WTC11 (cell line): ENCODE measurements at regions not wholly inside any gene's neighbourhood (a gene's known extent, or its start where the extent isn't known, plus 50 kb on each side); places are given as distances from the start of the nearest gene placed in this dataset.

Experiments
- ATAC-seq: fragments of 200-7000 bp; cut with Tn5 transposase; 2 replicates; pipeline ENCODE4 v1.10.0; 2021; ENCODE audit warnings: mild to moderate bottlenecking, moderate library complexity
- CTCF ChIA-PET: fragments of 300-600 bp; sonication (Branson Sonifier 250); formaldehyde crosslinking; loops from one replicate; lab custom pipeline; 2021; ENCODE audit warnings: antibody characterized with exemption; lab: Charles Lee
- POLR2A ChIA-PET: fragments of 350-600 bp; sonication (Branson Sonifier 250); formaldehyde crosslinking; loops from one replicate; lab custom pipeline; 2021; ENCODE audit warnings: antibody characterized with exemption; lab: Charles Lee
- DNase-seq: peaks from one replicate; pipeline ENCODE4 v3.0.0; 2021; ENCODE audit warnings: low spot score
- H3K27ac Mint-ChIP-seq: 2 replicates; pipeline ENCODE4 v1.8.0; 2021; ENCODE audit warnings: mixed read lengths
- H3K27me3 Mint-ChIP-seq: 2 replicates; pipeline ENCODE4 v1.8.0; 2021; ENCODE audit warnings: low read depth, mild to moderate bottlenecking, moderate library complexity, mixed read lengths
- H3K36me3 Mint-ChIP-seq: 2 replicates; pipeline ENCODE4 v1.8.0; 2021; ENCODE audit warnings: mixed read lengths
- H3K4me1 Mint-ChIP-seq: 2 replicates; pipeline ENCODE4 v1.8.0; 2022; ENCODE audit warnings: mixed read lengths
- H3K4me3 Mint-ChIP-seq: 2 replicates; pipeline ENCODE4 v1.8.0; 2021; ENCODE audit warnings: mild to moderate bottlenecking, moderate library complexity, mixed read lengths
- H3K9me3 Mint-ChIP-seq: 2 replicates; pipeline ENCODE4 v1.8.0; 2021; ENCODE audit warnings: mixed read lengths
- ARID4B ChIP-seq: sonication (generic); formaldehyde crosslinking; IDR thresholded peaks from 2 replicates; pipeline ENCODE4 v1.8.0; 2023; ENCODE audit warnings: missing genetic modification reagents, mild to moderate bottlenecking, borderline replicate concordance
- E2F1 ChIP-seq: sonication (generic); formaldehyde crosslinking; IDR thresholded peaks from 2 replicates; pipeline ENCODE4 v1.8.0; 2022; ENCODE audit warnings: mild to moderate bottlenecking, missing genetic modification reagents
- ELF4 ChIP-seq: sonication (generic); formaldehyde crosslinking; IDR thresholded peaks from 2 replicates; pipeline ENCODE4 v1.8.1; 2022; ENCODE audit warnings: low read depth, mild to moderate bottlenecking, moderate library complexity, missing genetic modification reagents
- FOXK1 ChIP-seq: sonication (generic); formaldehyde crosslinking; IDR thresholded peaks from 2 replicates; pipeline ENCODE4 v1.8.0; 2022; ENCODE audit warnings: mild to moderate bottlenecking, moderate library complexity, missing genetic modification reagents
- GRHL2 ChIP-seq: fragments of 250-450 bp; sonication (Bioruptor Pico); IDR thresholded peaks from 2 replicates; pipeline ENCODE4 v1.8.0; 2022; ENCODE audit warnings: mild to moderate bottlenecking, moderate library complexity; ENCODE audit not compliant: insufficient replicate concordance, severe bottlenecking
- GTF2I ChIP-seq: fragments of 250-450 bp; sonication (Bioruptor Pico); conservative IDR thresholded peaks from 2 replicates; pipeline ENCODE4 v1.4.0; 2021; ENCODE audit warnings: mild to moderate bottlenecking
- HMGA2 ChIP-seq: fragments of 250-450 bp; sonication (Bioruptor Pico); IDR thresholded peaks from 2 replicates; pipeline ENCODE4 v1.4.0; 2021; ENCODE audit warnings: mild to moderate bottlenecking, moderate library complexity
- OVOL2 ChIP-seq: fragments of 250-450 bp; sonication (Bioruptor Pico); IDR thresholded peaks from 2 replicates; pipeline ENCODE4 v1.9.0; 2021; ENCODE audit warnings: mild to moderate bottlenecking, borderline replicate concordance
- SP1 ChIP-seq: sonication (generic); formaldehyde crosslinking; conservative IDR thresholded peaks from 2 replicates; pipeline ENCODE4 v1.8.1; 2022; ENCODE audit warnings: missing genetic modification reagents
- TEAD4 ChIP-seq: sonication (generic); formaldehyde crosslinking; IDR thresholded peaks from 2 replicates; pipeline ENCODE4 v1.8.0; 2022; ENCODE audit warnings: mild to moderate bottlenecking, missing genetic modification reagents
- TP53 ChIP-seq: sonication (generic); formaldehyde crosslinking; IDR thresholded peaks from 2 replicates; pipeline ENCODE4 v1.8.1; 2023; ENCODE audit warnings: mild to moderate bottlenecking, missing genetic modification reagents
- ZBTB43 ChIP-seq: sonication (generic); formaldehyde crosslinking; IDR thresholded peaks from 2 replicates; pipeline ENCODE4 v1.8.1; 2023; ENCODE audit warnings: mild to moderate bottlenecking, missing genetic modification reagents
- TF ChIP-seq, protein P1 (sequence below): sonication (generic); formaldehyde crosslinking; IDR thresholded peaks from 2 replicates; pipeline ENCODE4 v1.8.0; 2023; ENCODE audit warnings: missing genetic modification reagents
- TF ChIP-seq, protein P2 (sequence below): sonication (generic); formaldehyde crosslinking; IDR thresholded peaks from 2 replicates; pipeline ENCODE4 v1.8.1; 2022; ENCODE audit warnings: mild to moderate bottlenecking, missing genetic modification reagents, moderate library complexity, borderline replicate concordance
- TF ChIP-seq, protein P3 (sequence below): sonication (generic); formaldehyde crosslinking; IDR thresholded peaks from 2 replicates; pipeline ENCODE4 v1.8.1; 2022; ENCODE audit warnings: mild to moderate bottlenecking, moderate library complexity, missing genetic modification reagents
- TF ChIP-seq, protein P4 (sequence below): sonication (generic); formaldehyde crosslinking; IDR thresholded peaks from 2 replicates; pipeline ENCODE4 v1.8.1; 2023; ENCODE audit warnings: mild to moderate bottlenecking, missing genetic modification reagents, borderline replicate concordance

GRCh38 chr14:101134851-101135433, 231.4 kb upstream of the RTL1 start (continued):
- TF ChIP-seq ARID4B (CRISPR knock-in tag) = no peak
- TF ChIP-seq SP1 = no peak
- no peak for TF ChIP-seq ELF4 (CRISPR knock-in tag)
- TF ChIP-seq GRHL2 (CRISPR knock-in tag) = no peak
- no peak for TF ChIP-seq TP53 (CRISPR knock-in tag)
- TF ChIP-seq HMGA2 (CRISPR knock-in tag) = no peak
- no peak for TF ChIP-seq FOXK1 (CRISPR knock-in tag)
- no peak for TF ChIP-seq GTF2I (CRISPR knock-in tag)

DNA sequence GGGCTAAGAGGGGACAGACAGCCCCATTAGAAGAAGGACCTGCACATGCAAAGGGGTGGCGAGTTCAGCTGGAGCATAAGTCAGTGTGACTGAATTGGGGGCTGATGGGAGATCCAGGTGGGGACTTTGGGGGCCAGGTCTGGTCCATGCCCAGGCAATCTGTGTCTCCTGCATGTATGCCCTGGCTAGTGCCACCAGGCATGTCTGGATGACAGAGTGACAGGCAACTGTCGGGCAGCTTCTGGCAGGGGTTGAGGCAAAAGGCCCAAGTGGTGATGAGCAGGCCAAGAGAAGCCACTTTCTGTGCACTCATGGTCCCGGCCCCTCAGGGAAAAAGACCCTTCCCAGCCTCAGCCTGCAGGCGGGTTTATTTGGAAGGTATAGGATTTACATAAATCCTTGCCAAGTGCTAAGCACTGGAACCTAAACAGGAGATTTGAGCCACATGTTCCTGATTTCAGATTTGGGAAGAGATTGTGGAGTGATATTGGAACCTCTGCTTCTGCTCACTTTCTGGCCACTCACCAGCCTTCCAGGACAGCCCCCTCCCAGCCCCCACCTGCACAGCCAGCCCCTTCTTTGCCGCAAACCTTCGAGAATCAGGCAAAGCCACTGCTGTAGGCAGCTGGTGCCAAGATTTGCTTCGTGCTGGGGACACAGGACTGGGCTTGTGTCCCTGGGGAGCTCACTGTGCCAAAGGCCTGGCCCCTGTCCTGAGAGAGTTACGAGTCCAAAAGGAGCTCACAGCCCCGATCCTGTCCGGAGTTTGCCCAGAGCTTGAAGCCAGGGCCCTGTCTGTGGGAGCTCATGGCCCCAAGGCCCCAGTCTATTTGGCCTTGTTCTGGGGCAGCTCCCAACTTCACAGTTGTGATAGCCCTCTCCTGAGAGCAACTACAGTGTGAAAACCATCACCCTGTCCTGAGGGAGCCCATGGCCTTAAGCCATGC, 232.5 kb upstream of the RTL1 start:
- no peak for TF ChIP-seq GRHL2 (CRISPR knock-in tag)
- CTCF ChIA-PET = interaction anchor here (0.5 to 1.3 kb wide), 2 partner anchors 20 to 296 kb away, joined by 3 to 4 read pairs; no protein-coding TSS in a partner anchor
- no peaks in the 10 kb centered on the region for H3K27me3 Mint-ChIP-seq
- H3K36me3 Mint-ChIP-seq = peaks cover 3% of the 10 kb centered on the region; the same call in 1 of the 2 replicates
- H3K4me1 Mint-ChIP-seq = no peaks in the 10 kb centered on the region
- H3K27ac Mint-ChIP-seq = no peak overlapping the region
- no peak for ATAC-seq
- H3K9me3 Mint-ChIP-seq = peaks cover 20% of the 10 kb centered on the region
- DNase-seq = no peak
- POLR2A ChIA-PET = no interaction called here
- H3K4me3 Mint-ChIP-seq = no peak overlapping the region

- no peaks in the 10 kb centered on the region; the same call in 1 of the 2 replicates for H3K27me3 Mint-ChIP-seq
- no peak for ATAC-seq
- TF ChIP-seq, protein P1, sequence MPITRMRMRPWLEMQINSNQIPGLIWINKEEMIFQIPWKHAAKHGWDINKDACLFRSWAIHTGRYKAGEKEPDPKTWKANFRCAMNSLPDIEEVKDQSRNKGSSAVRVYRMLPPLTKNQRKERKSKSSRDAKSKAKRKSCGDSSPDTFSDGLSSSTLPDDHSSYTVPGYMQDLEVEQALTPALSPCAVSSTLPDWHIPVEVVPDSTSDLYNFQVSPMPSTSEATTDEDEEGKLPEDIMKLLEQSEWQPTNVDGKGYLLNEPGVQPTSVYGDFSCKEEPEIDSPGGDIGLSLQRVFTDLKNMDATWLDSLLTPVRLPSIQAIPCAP (CRISPR knock-in tag) = no peak
- TF ChIP-seq, protein P2, sequence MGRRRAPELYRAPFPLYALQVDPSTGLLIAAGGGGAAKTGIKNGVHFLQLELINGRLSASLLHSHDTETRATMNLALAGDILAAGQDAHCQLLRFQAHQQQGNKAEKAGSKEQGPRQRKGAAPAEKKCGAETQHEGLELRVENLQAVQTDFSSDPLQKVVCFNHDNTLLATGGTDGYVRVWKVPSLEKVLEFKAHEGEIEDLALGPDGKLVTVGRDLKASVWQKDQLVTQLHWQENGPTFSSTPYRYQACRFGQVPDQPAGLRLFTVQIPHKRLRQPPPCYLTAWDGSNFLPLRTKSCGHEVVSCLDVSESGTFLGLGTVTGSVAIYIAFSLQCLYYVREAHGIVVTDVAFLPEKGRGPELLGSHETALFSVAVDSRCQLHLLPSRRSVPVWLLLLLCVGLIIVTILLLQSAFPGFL (CRISPR knock-in tag) = no peak
- TF ChIP-seq, protein P3, sequence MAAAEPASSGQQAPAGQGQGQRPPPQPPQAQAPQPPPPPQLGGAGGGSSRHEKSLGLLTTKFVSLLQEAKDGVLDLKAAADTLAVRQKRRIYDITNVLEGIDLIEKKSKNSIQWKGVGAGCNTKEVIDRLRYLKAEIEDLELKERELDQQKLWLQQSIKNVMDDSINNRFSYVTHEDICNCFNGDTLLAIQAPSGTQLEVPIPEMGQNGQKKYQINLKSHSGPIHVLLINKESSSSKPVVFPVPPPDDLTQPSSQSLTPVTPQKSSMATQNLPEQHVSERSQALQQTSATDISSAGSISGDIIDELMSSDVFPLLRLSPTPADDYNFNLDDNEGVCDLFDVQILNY (CRISPR knock-in tag) = no peak
- no peak for TF ChIP-seq OVOL2 (CRISPR knock-in tag)
- no peak for TF ChIP-seq TEAD4 (CRISPR knock-in tag)
- TF ChIP-seq, protein P4, sequence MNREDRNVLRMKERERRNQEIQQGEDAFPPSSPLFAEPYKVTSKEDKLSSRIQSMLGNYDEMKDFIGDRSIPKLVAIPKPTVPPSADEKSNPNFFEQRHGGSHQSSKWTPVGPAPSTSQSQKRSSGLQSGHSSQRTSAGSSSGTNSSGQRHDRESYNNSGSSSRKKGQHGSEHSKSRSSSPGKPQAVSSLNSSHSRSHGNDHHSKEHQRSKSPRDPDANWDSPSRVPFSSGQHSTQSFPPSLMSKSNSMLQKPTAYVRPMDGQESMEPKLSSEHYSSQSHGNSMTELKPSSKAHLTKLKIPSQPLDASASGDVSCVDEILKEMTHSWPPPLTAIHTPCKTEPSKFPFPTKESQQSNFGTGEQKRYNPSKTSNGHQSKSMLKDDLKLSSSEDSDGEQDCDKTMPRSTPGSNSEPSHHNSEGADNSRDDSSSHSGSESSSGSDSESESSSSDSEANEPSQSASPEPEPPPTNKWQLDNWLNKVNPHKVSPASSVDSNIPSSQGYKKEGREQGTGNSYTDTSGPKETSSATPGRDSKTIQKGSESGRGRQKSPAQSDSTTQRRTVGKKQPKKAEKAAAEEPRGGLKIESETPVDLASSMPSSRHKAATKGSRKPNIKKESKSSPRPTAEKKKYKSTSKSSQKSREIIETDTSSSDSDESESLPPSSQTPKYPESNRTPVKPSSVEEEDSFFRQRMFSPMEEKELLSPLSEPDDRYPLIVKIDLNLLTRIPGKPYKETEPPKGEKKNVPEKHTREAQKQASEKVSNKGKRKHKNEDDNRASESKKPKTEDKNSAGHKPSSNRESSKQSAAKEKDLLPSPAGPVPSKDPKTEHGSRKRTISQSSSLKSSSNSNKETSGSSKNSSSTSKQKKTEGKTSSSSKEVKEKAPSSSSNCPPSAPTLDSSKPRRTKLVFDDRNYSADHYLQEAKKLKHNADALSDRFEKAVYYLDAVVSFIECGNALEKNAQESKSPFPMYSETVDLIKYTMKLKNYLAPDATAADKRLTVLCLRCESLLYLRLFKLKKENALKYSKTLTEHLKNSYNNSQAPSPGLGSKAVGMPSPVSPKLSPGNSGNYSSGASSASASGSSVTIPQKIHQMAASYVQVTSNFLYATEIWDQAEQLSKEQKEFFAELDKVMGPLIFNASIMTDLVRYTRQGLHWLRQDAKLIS (CRISPR knock-in tag) = no peak
- TF ChIP-seq ZBTB43 (CRISPR knock-in tag) = no peak
- no peak for TF ChIP-seq E2F1 (CRISPR knock-in tag)
These were observed 233.7 kb upstream of the RTL1 start for GRCh38 chr14:101137234-101137633.

More at GRCh38 chr14:101137234-101137633, 233.7 kb upstream of the RTL1 start:
- ChIA-PET CTCF (interaction anchor here (1.3 kb wide), 1 partner anchor 21 kb away, joined by 3 read pairs; no protein-coding TSS in a partner anchor), POLR2A (no interaction called here)
- H3K36me3 Mint-ChIP-seq = peaks cover 14% of the 10 kb centered on the region
- no peaks in the 10 kb centered on the region for H3K4me1 Mint-ChIP-seq
- no peak overlapping the region for H3K4me3 Mint-ChIP-seq
- H3K9me3 Mint-ChIP-seq = peaks cover 32% of the 10 kb centered on the region
- H3K27ac Mint-ChIP-seq = no peak overlapping the region
- DNase-seq = no peak
